Fibroblast of lung (primary cell): ENCODE measurements at regions not wholly inside any gene's neighbourhood (a gene's known extent, or its start where the extent isn't known, plus 50 kb on each side); places are given as distances from the start of the nearest gene placed in this dataset.

Source experiments
- DNase-seq, 2 donors: peaks; one replicate each; pipeline versions ENCODE4 v3.0.0 to v3.0.0-alpha.2; 2010; ENCODE audit warnings: low read depth in 2 of 2
- H2AFZ ChIP-seq: 2 replicates; pipeline ENCODE4 v1.5.1; 2012; ENCODE audit warnings: low read length, control low read depth, inconsistent platforms
- H3K27ac ChIP-seq: 2 replicates; pipeline ENCODE4 v1.5.1; 2011; ENCODE audit warnings: low read length, control low read depth; ENCODE audit not compliant: insufficient read depth
- H3K27me3 ChIP-seq: 2 replicates; pipeline ENCODE4 v1.5.1; 2011; ENCODE audit warnings: mild to moderate bottlenecking, low read length; ENCODE audit not compliant: control insufficient read depth, insufficient read depth
- H3K36me3 ChIP-seq: 2 replicates; pipeline ENCODE4 v1.5.1; 2011; ENCODE audit warnings: low read length; ENCODE audit not compliant: control insufficient read depth, insufficient read depth
- H3K4me1 ChIP-seq: 2 replicates; pipeline ENCODE4 v1.5.1; 2011; ENCODE audit warnings: low read length; ENCODE audit not compliant: control insufficient read depth, insufficient read depth; ENCODE audit errors: extremely low read depth
- H3K4me2 ChIP-seq: 2 replicates; pipeline ENCODE4 v1.5.1; 2011; ENCODE audit warnings: low read length, control low read depth; ENCODE audit not compliant: insufficient read depth; ENCODE audit errors: extremely low read depth
- H3K4me3 ChIP-seq, 4 experiments: fragments of 200-600 bp in 1 of 4; sonication (generic) in 1 of 4; replicated peaks in 1 of 4; 2 replicates each; pipeline ENCODE4 v1.5.1; 2011 to 2016; ENCODE audit warnings: low read length in 4 of 4, low read depth in 3 of 4, mild to moderate bottlenecking in 3 of 4, control low read depth in 2 of 4, inconsistent platforms in 1 of 4, mixed read lengths in 1 of 4; ENCODE audit not compliant: insufficient read depth in 1 of 4; ENCODE audit errors: control extremely low read depth in 1 of 4
- H3K79me2 ChIP-seq: 2 replicates; pipeline ENCODE4 v1.5.1; 2012; ENCODE audit warnings: mild to moderate bottlenecking, low read length, inconsistent platforms; ENCODE audit not compliant: control insufficient read depth, insufficient read depth
- H3K9ac ChIP-seq: 2 replicates; pipeline ENCODE4 v1.5.1; 2011; ENCODE audit warnings: mild to moderate bottlenecking, low read length, control low read depth; ENCODE audit not compliant: insufficient read depth
- H3K9me3 ChIP-seq: 2 replicates; pipeline ENCODE4 v1.5.1; 2012; ENCODE audit warnings: low read depth, low read length; ENCODE audit not compliant: control insufficient read depth, insufficient read depth
- H4K20me1 ChIP-seq: 2 replicates; pipeline ENCODE4 v1.5.1; 2011; ENCODE audit warnings: low read length; ENCODE audit not compliant: control insufficient read depth, insufficient read depth; ENCODE audit errors: extremely low read depth
- CTCF ChIP-seq, 2 donors: IDR thresholded peaks in 1 of 2; conservative IDR thresholded peaks in 1 of 2; 1 replicate in 1 of 2; 2 replicates in 1 of 2; pipeline ENCODE4 v1.5.1; 2011 to 2012; ENCODE audit warnings: low read length in 2 of 2, control low read depth in 1 of 2, inconsistent platforms in 1 of 2, low read depth in 1 of 2, mild to moderate bottlenecking in 1 of 2
- EZH2 ChIP-seq: IDR thresholded peaks from 2 replicates; pipeline ENCODE4 v1.5.1; 2012; ENCODE audit warnings: low read length, control low read depth, mild to moderate bottlenecking; ENCODE audit errors: missing control alignments

GRCh38 chr3:72238801-72239200, 453.9 kb upstream of the PROK2 start:
- H3K4me2 ChIP-seq, result no peak overlapping the region
- TF ChIP-seq CTCF (conservative IDR thresholded peaks at IDR 0.05 in 1 of 2, IDR thresholded peaks at IDR 0.05 in 1 of 2; ENCODE audit: low read depth in 1 of 2, low read length in 2 of 2) (no peak), EZH2 (no peak)
- H3K4me3 ChIP-seq, result no peak overlapping the region
- DNase-seq, result no peak
- no peak overlapping the region for H3K9ac ChIP-seq
- H3K27ac ChIP-seq, result no peak overlapping the region
- H3K4me1 ChIP-seq, result no peaks in the 10 kb centered on the region
- H4K20me1 ChIP-seq, result no peaks in the 10 kb centered on the region
- peaks cover 7% of the 10 kb centered on the region for H3K27me3 ChIP-seq
- H3K79me2 ChIP-seq, result no peaks in the 10 kb centered on the region
- H2AFZ ChIP-seq, result no peak overlapping the region
- no peaks in the 10 kb centered on the region for H3K9me3 ChIP-seq
- no peaks in the 10 kb centered on the region for H3K36me3 ChIP-seq

- Histone ChIP-seq H3K27me3 (peaks cover 3% of the 10 kb centered on the region), H3K36me3 (no peaks in the 10 kb centered on the region), H4K20me1 (no peaks in the 10 kb centered on the region), H3K4me3 (no peak overlapping the region), H3K4me2 (no peak overlapping the region), H3K9ac (no peak overlapping the region), H3K79me2 (no peaks in the 10 kb centered on the region), H3K9me3 (no peaks in the 10 kb centered on the region), H3K27ac (no peak overlapping the region), H2AFZ (no peak overlapping the region), H3K4me1 (no peaks in the 10 kb centered on the region)
- peak; percentile 42 to 49 for DNase-seq
- TF ChIP-seq CTCF (conservative IDR thresholded peaks at IDR 0.05 in 1 of 2, IDR thresholded peaks at IDR 0.05 in 1 of 2; ENCODE audit: low read depth in 1 of 2, low read length in 2 of 2) (no peak), EZH2 (no peak)
These were observed 453.2 kb upstream of the PROK2 start for GRCh38 chr3:72238010-72238691.

DNA sequence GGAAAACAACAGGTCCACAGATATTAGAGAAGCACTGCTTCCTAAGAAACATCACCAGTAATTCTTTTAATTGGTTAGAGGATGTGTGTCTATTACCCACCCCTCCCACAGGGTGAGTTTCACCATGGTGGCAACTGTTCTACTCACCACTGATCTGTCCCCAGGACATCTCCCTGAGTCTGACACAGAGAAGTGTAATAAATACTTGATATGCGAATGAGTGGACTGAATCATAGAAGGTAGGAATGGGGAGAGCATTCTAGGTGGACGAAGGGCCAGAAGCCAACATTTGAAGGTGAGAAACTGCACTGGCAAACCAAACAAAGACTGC, 452.7 kb upstream of the PROK2 start:
- Histone ChIP-seq H3K4me3 (no peak overlapping the region), H3K27me3 (peaks cover 3% of the 10 kb centered on the region), H3K9ac (no peak overlapping the region), H4K20me1 (no peaks in the 10 kb centered on the region), H3K36me3 (no peaks in the 10 kb centered on the region), H3K4me1 (no peaks in the 10 kb centered on the region), H3K9me3 (no peaks in the 10 kb centered on the region), H3K27ac (no peak overlapping the region), H3K4me2 (no peak overlapping the region), H3K79me2 (no peaks in the 10 kb centered on the region), H2AFZ (no peak overlapping the region)
- TF ChIP-seq CTCF (conservative IDR thresholded peaks at IDR 0.05 in 1 of 2, IDR thresholded peaks at IDR 0.05 in 1 of 2; ENCODE audit: low read depth in 1 of 2, low read length in 2 of 2), result no peak
- TF ChIP-seq EZH2, result no peak
- no peak for DNase-seq
